WTC11 (cell line): ENCODE measurements at regions not wholly inside any gene's neighbourhood (a gene's known extent, or its start where the extent isn't known, plus 50 kb on each side); places are given as distances from the start of the nearest gene placed in this dataset.

Source experiments
- ATAC-seq: fragments of 200-7000 bp; cut with Tn5 transposase; 2 replicates; pipeline ENCODE4 v1.10.0; 2021; ENCODE audit warnings: mild to moderate bottlenecking, moderate library complexity
- CTCF ChIA-PET: fragments of 300-600 bp; sonication (Branson Sonifier 250); formaldehyde crosslinking; loops from one replicate; lab custom pipeline; 2021; ENCODE audit warnings: antibody characterized with exemption; lab: Charles Lee
- POLR2A ChIA-PET: fragments of 350-600 bp; sonication (Branson Sonifier 250); formaldehyde crosslinking; loops from one replicate; lab custom pipeline; 2021; ENCODE audit warnings: antibody characterized with exemption; lab: Charles Lee
- DNase-seq: peaks from one replicate; pipeline ENCODE4 v3.0.0; 2021; ENCODE audit warnings: low spot score
- H3K27ac Mint-ChIP-seq: 2 replicates; pipeline ENCODE4 v1.8.0; 2021; ENCODE audit warnings: mixed read lengths
- H3K27me3 Mint-ChIP-seq: 2 replicates; pipeline ENCODE4 v1.8.0; 2021; ENCODE audit warnings: low read depth, mild to moderate bottlenecking, moderate library complexity, mixed read lengths
- H3K36me3 Mint-ChIP-seq: 2 replicates; pipeline ENCODE4 v1.8.0; 2021; ENCODE audit warnings: mixed read lengths
- H3K4me1 Mint-ChIP-seq: 2 replicates; pipeline ENCODE4 v1.8.0; 2022; ENCODE audit warnings: mixed read lengths
- H3K4me3 Mint-ChIP-seq: 2 replicates; pipeline ENCODE4 v1.8.0; 2021; ENCODE audit warnings: mild to moderate bottlenecking, moderate library complexity, mixed read lengths
- H3K9me3 Mint-ChIP-seq: 2 replicates; pipeline ENCODE4 v1.8.0; 2021; ENCODE audit warnings: mixed read lengths
- AR ChIP-seq: fragments of 250-450 bp; sonication (Bioruptor Pico); IDR thresholded peaks from 2 replicates; pipeline ENCODE4 v1.9.0; 2021; ENCODE audit warnings: mild to moderate bottlenecking
- ATF6 ChIP-seq: sonication (generic); formaldehyde crosslinking; IDR thresholded peaks from 2 replicates; pipeline ENCODE4 v1.8.1; 2023; ENCODE audit warnings: mild to moderate bottlenecking, missing genetic modification reagents
- CREB1 ChIP-seq: sonication (generic); formaldehyde crosslinking; IDR thresholded peaks from 2 replicates; pipeline ENCODE4 v1.8.0; 2023; ENCODE audit warnings: mild to moderate bottlenecking, missing genetic modification reagents
- GTF2I ChIP-seq: fragments of 250-450 bp; sonication (Bioruptor Pico); conservative IDR thresholded peaks from 2 replicates; pipeline ENCODE4 v1.4.0; 2021; ENCODE audit warnings: mild to moderate bottlenecking
- JUN ChIP-seq: sonication (generic); formaldehyde crosslinking; IDR thresholded peaks from 2 replicates; pipeline ENCODE4 v1.8.0; 2023; ENCODE audit warnings: mild to moderate bottlenecking, missing genetic modification reagents
- NR2C2 ChIP-seq: sonication (generic); formaldehyde crosslinking; IDR thresholded peaks from 2 replicates; pipeline ENCODE4 v1.8.0; 2022; ENCODE audit warnings: mild to moderate bottlenecking, missing genetic modification reagents
- NR3C1 ChIP-seq: sonication (generic); formaldehyde crosslinking; conservative IDR thresholded peaks from 2 replicates; pipeline ENCODE4 v1.8.1; 2023; ENCODE audit warnings: low read depth, mild to moderate bottlenecking, missing genetic modification reagents
- RELA ChIP-seq: sonication (generic); formaldehyde crosslinking; IDR thresholded peaks from 2 replicates; pipeline ENCODE4 v1.8.1; 2022; ENCODE audit warnings: missing genetic modification reagents, mild to moderate bottlenecking, borderline replicate concordance
- RORB ChIP-seq: fragments of 250-450 bp; sonication (Bioruptor Pico); IDR thresholded peaks from 2 replicates; pipeline ENCODE4 v1.9.0; 2021; ENCODE audit warnings: mild to moderate bottlenecking
- ZNF121 ChIP-seq: sonication (generic); formaldehyde crosslinking; IDR thresholded peaks from 2 replicates; pipeline ENCODE4 v1.8.0; 2023; ENCODE audit warnings: missing genetic modification reagents
- ZNF396 ChIP-seq: fragments of 250-450 bp; sonication (Bioruptor Pico); IDR thresholded peaks from 2 replicates; pipeline ENCODE4 v1.8.0; 2021; ENCODE audit warnings: mild to moderate bottlenecking, moderate library complexity, borderline replicate concordance
- ZNF425 ChIP-seq: fragments of 250-450 bp; sonication (Bioruptor Pico); conservative IDR thresholded peaks from 2 replicates; pipeline ENCODE4 v1.9.0; 2021; ENCODE audit warnings: mild to moderate bottlenecking
- TF ChIP-seq, protein P1 (sequence below): sonication (generic); formaldehyde crosslinking; IDR thresholded peaks from 2 replicates; pipeline ENCODE4 v1.8.1; 2023; ENCODE audit warnings: mild to moderate bottlenecking, moderate library complexity, missing genetic modification reagents
- TF ChIP-seq, protein P2 (sequence below): sonication (generic); formaldehyde crosslinking; IDR thresholded peaks from 2 replicates; pipeline ENCODE4 v1.8.0; 2022; ENCODE audit warnings: mild to moderate bottlenecking, missing genetic modification reagents
- TF ChIP-seq, protein P3 (sequence below): sonication (generic); formaldehyde crosslinking; IDR thresholded peaks from 2 replicates; pipeline ENCODE4 v1.8.0; 2023; ENCODE audit warnings: mild to moderate bottlenecking, missing genetic modification reagents

DNA sequence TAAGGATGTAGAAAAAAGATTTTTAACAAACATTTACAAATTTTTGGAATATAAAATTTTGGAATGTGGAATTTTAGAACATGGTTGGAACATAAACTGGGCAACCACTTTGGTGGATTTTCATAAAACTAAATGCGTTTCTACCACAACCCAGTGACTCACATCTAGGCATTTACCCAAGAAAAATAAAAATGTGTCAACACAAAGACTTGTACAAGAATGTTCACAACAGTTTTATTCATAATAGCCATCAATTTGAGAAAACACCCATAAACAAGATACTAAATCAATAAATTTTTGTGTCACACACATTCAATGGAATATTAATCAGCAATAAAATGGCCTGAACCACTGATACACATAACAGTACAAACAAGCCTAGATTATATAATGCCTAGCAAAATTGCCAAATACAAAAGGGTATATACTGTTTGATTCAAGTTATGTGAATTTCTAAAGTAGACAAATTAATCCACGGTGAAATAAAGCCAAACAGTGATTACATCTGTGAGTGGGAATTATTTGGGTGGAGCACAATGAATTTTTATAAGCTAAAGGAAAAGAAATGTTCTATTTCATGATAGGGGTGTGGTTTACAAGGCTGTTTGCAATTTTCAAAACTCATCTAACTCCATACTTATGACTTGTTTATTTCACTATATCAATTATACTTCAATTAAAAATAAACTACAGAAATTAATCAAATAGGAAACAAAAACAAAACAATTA is 415.2 kb upstream of the OR4E1 start (continued):
- TF ChIP-seq, protein P1, sequence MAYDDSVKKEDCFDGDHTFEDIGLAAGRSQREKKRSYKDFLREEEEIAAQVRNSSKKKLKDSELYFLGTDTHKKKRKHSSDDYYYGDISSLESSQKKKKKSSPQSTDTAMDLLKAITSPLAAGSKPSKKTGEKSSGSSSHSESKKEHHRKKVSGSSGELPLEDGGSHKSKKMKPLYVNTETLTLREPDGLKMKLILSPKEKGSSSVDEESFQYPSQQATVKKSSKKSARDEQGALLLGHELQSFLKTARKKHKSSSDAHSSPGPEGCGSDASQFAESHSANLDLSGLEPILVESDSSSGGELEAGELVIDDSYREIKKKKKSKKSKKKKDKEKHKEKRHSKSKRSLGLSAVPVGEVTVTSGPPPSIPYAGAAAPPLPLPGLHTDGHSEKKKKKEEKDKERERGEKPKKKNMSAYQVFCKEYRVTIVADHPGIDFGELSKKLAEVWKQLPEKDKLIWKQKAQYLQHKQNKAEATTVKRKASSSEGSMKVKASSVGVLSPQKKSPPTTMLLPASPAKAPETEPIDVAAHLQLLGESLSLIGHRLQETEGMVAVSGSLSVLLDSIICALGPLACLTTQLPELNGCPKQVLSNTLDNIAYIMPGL: no peak
- TF ChIP-seq JUN: no peak

DNA sequence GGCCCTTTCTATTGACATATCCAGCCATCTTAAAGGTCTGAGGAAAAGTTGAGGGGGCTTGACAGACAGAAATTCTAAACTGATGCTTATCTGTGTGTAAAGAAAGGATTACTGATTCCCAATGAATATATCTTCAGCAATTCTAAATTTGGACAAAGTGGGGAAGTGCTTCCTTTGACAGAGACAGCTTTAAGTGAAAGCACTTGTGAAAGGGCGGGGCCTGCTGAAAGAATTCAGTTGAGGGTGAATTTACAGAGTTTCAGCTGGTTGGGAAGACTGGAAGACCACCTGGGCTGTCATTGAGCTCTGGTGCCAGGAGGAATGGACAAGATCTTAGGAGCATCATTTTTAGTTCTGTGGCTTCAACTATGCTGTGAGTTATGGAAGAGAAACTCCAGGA is 412.5 kb upstream of the OR4E1 start:
- peaks cover 4% of the 10 kb centered on the region for H3K4me1 Mint-ChIP-seq
- ATAC-seq (no peak), DNase-seq (no peak)
- no peak overlapping the region for H3K4me3 Mint-ChIP-seq
- ChIA-PET CTCF (interaction anchor here (1.0 to 2.4 kb wide), 7 partner anchors 10 to 168 kb away, joined by 3 to 10 read pairs (median 4); no protein-coding TSS in a partner anchor), POLR2A (no interaction called here)
- 0 out of 2 replicates have a peak, but pooled peaks cover 2% of the 10 kb centered on the region for H3K27me3 Mint-ChIP-seq
- peaks cover 5% of the 10 kb centered on the region; the same call in 1 of the 2 replicates for H3K9me3 Mint-ChIP-seq
- H3K36me3 Mint-ChIP-seq: no peaks in the 10 kb centered on the region
- no peak overlapping the region for H3K27ac Mint-ChIP-seq
- TF ChIP-seq ATF6 (CRISPR knock-in tag) (no peak), NR3C1 (no peak), ZNF121 (CRISPR knock-in tag) (no peak), RORB (CRISPR knock-in tag) (no peak), NR2C2 (CRISPR knock-in tag) (no peak), ZNF396 (CRISPR knock-in tag) (no peak), ZNF425 (CRISPR knock-in tag) (no peak), CREB1 (CRISPR knock-in tag) (no peak), RELA (CRISPR knock-in tag) (no peak), GTF2I (CRISPR knock-in tag) (no peak), AR (no peak)
- TF ChIP-seq, protein P2, sequence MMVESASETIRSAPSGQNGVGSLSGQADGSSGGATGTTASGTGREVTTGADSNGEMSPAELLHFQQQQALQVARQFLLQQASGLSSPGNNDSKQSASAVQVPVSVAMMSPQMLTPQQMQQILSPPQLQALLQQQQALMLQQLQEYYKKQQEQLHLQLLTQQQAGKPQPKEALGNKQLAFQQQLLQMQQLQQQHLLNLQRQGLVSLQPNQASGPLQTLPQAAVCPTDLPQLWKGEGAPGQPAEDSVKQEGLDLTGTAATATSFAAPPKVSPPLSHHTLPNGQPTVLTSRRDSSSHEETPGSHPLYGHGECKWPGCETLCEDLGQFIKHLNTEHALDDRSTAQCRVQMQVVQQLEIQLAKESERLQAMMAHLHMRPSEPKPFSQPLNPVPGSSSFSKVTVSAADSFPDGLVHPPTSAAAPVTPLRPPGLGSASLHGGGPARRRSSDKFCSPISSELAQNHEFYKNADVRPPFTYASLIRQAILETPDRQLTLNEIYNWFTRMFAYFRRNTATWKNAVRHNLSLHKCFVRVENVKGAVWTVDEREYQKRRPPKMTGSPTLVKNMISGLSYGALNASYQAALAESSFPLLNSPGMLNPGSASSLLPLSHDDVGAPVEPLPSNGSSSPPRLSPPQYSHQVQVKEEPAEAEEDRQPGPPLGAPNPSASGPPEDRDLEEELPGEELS: no peak
- TF ChIP-seq, protein P3, sequence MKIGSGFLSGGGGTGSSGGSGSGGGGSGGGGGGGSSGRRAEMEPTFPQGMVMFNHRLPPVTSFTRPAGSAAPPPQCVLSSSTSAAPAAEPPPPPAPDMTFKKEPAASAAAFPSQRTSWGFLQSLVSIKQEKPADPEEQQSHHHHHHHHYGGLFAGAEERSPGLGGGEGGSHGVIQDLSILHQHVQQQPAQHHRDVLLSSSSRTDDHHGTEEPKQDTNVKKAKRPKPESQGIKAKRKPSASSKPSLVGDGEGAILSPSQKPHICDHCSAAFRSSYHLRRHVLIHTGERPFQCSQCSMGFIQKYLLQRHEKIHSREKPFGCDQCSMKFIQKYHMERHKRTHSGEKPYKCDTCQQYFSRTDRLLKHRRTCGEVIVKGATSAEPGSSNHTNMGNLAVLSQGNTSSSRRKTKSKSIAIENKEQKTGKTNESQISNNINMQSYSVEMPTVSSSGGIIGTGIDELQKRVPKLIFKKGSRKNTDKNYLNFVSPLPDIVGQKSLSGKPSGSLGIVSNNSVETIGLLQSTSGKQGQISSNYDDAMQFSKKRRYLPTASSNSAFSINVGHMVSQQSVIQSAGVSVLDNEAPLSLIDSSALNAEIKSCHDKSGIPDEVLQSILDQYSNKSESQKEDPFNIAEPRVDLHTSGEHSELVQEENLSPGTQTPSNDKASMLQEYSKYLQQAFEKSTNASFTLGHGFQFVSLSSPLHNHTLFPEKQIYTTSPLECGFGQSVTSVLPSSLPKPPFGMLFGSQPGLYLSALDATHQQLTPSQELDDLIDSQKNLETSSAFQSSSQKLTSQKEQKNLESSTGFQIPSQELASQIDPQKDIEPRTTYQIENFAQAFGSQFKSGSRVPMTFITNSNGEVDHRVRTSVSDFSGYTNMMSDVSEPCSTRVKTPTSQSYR: no peak
